HepG2 (cell line): ENCODE measurements at regions not wholly inside any gene's neighbourhood (a gene's known extent, or its start where the extent isn't known, plus 50 kb on each side); places are given as distances from the start of the nearest gene placed in this dataset.

Experiments
- ATAC-seq: fragments of 200-7000 bp; cut with Tn5 transposase; 3 replicates; pipeline ENCODE4 v1.9.1; 2020; ENCODE audit warnings: mild to moderate bottlenecking, moderate library complexity
- BruUV-seq: library from RNA; stranded (reverse); fragments of 400-500 nt; replicated peaks from 2 replicates; lab custom pipeline; 2021; lab: Mats Ljungman, UMichigan
- CTCF ChIA-PET: fragments of 300-600 bp; formaldehyde crosslinking; extraction: SDS; loops from one replicate; lab custom pipeline; 2021; ENCODE audit warnings: low total read pairs, inconsistent platforms, low intra/inter-chr PET ratio; lab: Yijun Ruan, JAX
- POLR2A ChIA-PET: fragments of 350-600 bp; sonication (Branson Sonifier 250); formaldehyde crosslinking; loops from one replicate; lab custom pipeline; 2020; ENCODE audit warnings: antibody characterized with exemption, inconsistent platforms; lab: Yijun Ruan, JAX
- DNase-seq: peaks from one replicate; pipeline ENCODE4 v3.0.0-alpha.2; 2015; ENCODE audit warnings: low spot score
- FAIRE-seq: peaks from 3 replicates; lab custom pipeline; 2011; peaks lifted over from hg19 to GRCh38; lab: Jason Lieb, UNC
- H2AFZ ChIP-seq: one replicate; pipeline ENCODE4 v1.6.1; 2011; ENCODE audit warnings: low read length, inconsistent platforms
- H3K27ac ChIP-seq: fragments of 300-600 bp; 3 replicates; pipeline ENCODE4 v1.8.0; 2011; ENCODE audit warnings: mixed run types, mild to moderate bottlenecking, mixed read lengths, low read length, inconsistent platforms; ENCODE audit not compliant: insufficient read depth; ENCODE audit errors: extremely low read length
- H3K27me3 ChIP-seq, 2 experiments: fragments of 200-600 bp in 1 of 2; 2 replicates in 1 of 2; 3 replicates in 1 of 2; pipeline versions ENCODE4 v1.6.0 to v1.8.0; 2011; ENCODE audit warnings: low read length in 2 of 2, mild to moderate bottlenecking in 2 of 2, moderate library complexity in 2 of 2, inconsistent platforms in 1 of 2; ENCODE audit not compliant: insufficient read depth in 2 of 2, control insufficient read depth in 1 of 2
- H3K36me3 ChIP-seq, 2 experiments: fragments of 200-600 bp in 1 of 2; replicated peaks in 1 of 2; 2 replicates in 1 of 2; 3 replicates in 1 of 2; pipeline versions ENCODE4 v1.5.1 to v1.8.0; 2011; ENCODE audit warnings: low read length in 2 of 2, inconsistent platforms in 1 of 2; ENCODE audit not compliant: insufficient read depth in 2 of 2, control insufficient read depth in 1 of 2
- H3K4me1 ChIP-seq: 2 replicates; pipeline ENCODE4 v1.5.1; 2012; ENCODE audit warnings: low read length, inconsistent platforms; ENCODE audit not compliant: insufficient read depth
- H3K4me2 ChIP-seq: 2 replicates; pipeline ENCODE4 v1.6.0; 2011; ENCODE audit warnings: low read depth, low read length, inconsistent platforms
- H3K4me3 ChIP-seq, 3 experiments: fragments of 200-600 bp in 1 of 3; sonication (generic), shearing (Covaris generic) in 1 of 3; replicated peaks in 1 of 3; 2 replicates each; pipeline ENCODE4 v1.5.1; 2011 to 2016; ENCODE audit warnings: low read length in 3 of 3, inconsistent platforms in 2 of 3, low read depth in 2 of 3, mild to moderate bottlenecking in 2 of 3, control low read depth in 1 of 3, mixed read lengths in 1 of 3; ENCODE audit not compliant: insufficient read depth in 1 of 3
- H3K79me2 ChIP-seq: one replicate; pipeline ENCODE4 v1.6.1; 2011; ENCODE audit warnings: low read length, inconsistent platforms; ENCODE audit not compliant: insufficient read depth
- H3K9ac ChIP-seq: 2 replicates; pipeline ENCODE4 v1.6.0; 2011; ENCODE audit warnings: mild to moderate bottlenecking, low read depth, low read length, inconsistent platforms; ENCODE audit not compliant: insufficient read depth
- H3K9me3 ChIP-seq: 2 replicates; pipeline ENCODE4 v1.5.1; 2012; ENCODE audit warnings: mild to moderate bottlenecking, low read length
- H4K20me1 ChIP-seq: 2 replicates; pipeline ENCODE4 v1.6.0; 2011; ENCODE audit warnings: inconsistent platforms, mild to moderate bottlenecking, low read length, moderate library complexity; ENCODE audit not compliant: insufficient read depth
- ATM ChIP-seq: fragments of 450-650 bp; IDR thresholded peaks from 2 replicates; pipeline ENCODE4 v1.7.1; 2017; ENCODE audit warnings: mild to moderate bottlenecking, borderline replicate concordance
- CBX5 ChIP-seq: sonication (generic); formaldehyde crosslinking; IDR thresholded peaks from 2 replicates; pipeline ENCODE4 v1.4.0; 2020; ENCODE audit warnings: missing genetic modification reagents, borderline replicate concordance
- FOXA3 ChIP-seq: IDR thresholded peaks from 2 replicates; pipeline ENCODE4 v1.6.1; 2016; ENCODE audit warnings: missing genetic modification reagents, missing compliant biosample characterization
- GZF1 ChIP-seq: sonication (generic); formaldehyde crosslinking; IDR thresholded peaks from 2 replicates; pipeline ENCODE4 v1.5.1; 2020; ENCODE audit warnings: mild to moderate bottlenecking, missing genetic modification reagents
- HNRNPL ChIP-seq: fragments of 200-400 bp; formaldehyde crosslinking; IDR thresholded peaks from 2 replicates; pipeline ENCODE4 v1.6.1; 2017; ENCODE audit warnings: mild to moderate bottlenecking, low read depth, low read length
- JUN ChIP-seq: sonication (generic); formaldehyde crosslinking; IDR thresholded peaks from 2 replicates; pipeline ENCODE4 v1.4.0; 2020; ENCODE audit warnings: mild to moderate bottlenecking, missing genetic modification reagents
- KAT7 ChIP-seq: IDR thresholded peaks from 2 replicates; pipeline ENCODE4 v1.6.1; 2018; ENCODE audit warnings: borderline replicate concordance, missing compliant biosample characterization
- MED8 ChIP-seq: sonication (generic); formaldehyde crosslinking; IDR thresholded peaks from 2 replicates; pipeline ENCODE4 v1.8.1; 2023; ENCODE audit warnings: mild to moderate bottlenecking, missing genetic modification reagents; ENCODE audit not compliant: insufficient replicate concordance
- NFE2L1 ChIP-seq: sonication (generic); formaldehyde crosslinking; IDR thresholded peaks from 2 replicates; pipeline ENCODE4 v1.4.0; 2020; ENCODE audit warnings: missing genetic modification reagents, mild to moderate bottlenecking, borderline replicate concordance
- RARA ChIP-seq: IDR thresholded peaks from 2 replicates; pipeline ENCODE4 v1.6.1; 2016; ENCODE audit warnings: missing genetic modification reagents, missing compliant biosample characterization
- SP1 ChIP-seq, 2 experiments: fragments of 450-650 bp in 1 of 2; sonication (generic) in 1 of 2; formaldehyde crosslinking in 1 of 2; IDR thresholded peaks; 2 replicates each; pipeline versions ENCODE4 v1.4.0 to v1.6.1; 2016 to 2020; ENCODE audit warnings: missing genetic modification reagents in 1 of 2
- TAF1 ChIP-seq: sonication (generic); formaldehyde crosslinking; IDR thresholded peaks from 2 replicates; pipeline ENCODE4 v1.4.0; 2020; ENCODE audit warnings: missing genetic modification reagents
- TOE1 ChIP-seq: sonication (generic); formaldehyde crosslinking; IDR thresholded peaks from 2 replicates; pipeline ENCODE4 v1.4.0; 2020; ENCODE audit warnings: mild to moderate bottlenecking, missing genetic modification reagents
- ZNF326 ChIP-seq: sonication (generic); formaldehyde crosslinking; IDR thresholded peaks from 2 replicates; pipeline ENCODE4 v1.4.0; 2020; ENCODE audit warnings: missing genetic modification reagents, borderline replicate concordance
- ZNF788 ChIP-seq: sonication (generic); formaldehyde crosslinking; IDR thresholded peaks from 2 replicates; pipeline ENCODE4 v1.5.0; 2020; ENCODE audit warnings: mild to moderate bottlenecking, missing genetic modification reagents, borderline replicate concordance
- WGBS: methylation state at CpG from one replicate; pipeline ENCODE4 v1.1.6; 2017; ENCODE audit warnings: low lambda C conversion rate; 5-methylcytosine and 5-hydroxymethylcytosine counted together
- in situ Hi-C: cut with HindIII; loops from 2 replicates; pipeline ENCODE4 v1.10.0; 2017; ENCODE audit warnings: low pct_unique_long_range_greater_than_20kb; ENCODE audit not compliant: extremely low pct_ligation_motif_present
- intact Hi-C: fragments of 100-400 bp; cut with micrococcal nuclease; formaldehyde crosslinking; loops from one replicate; pipeline ENCODE4 v1.10.0; 2022; ENCODE audit not compliant: unreplicated experiment
- TF ChIP-seq, protein P1 (sequence below): sonication (generic); formaldehyde crosslinking; IDR thresholded peaks from 2 replicates; pipeline ENCODE4 v1.5.1; 2020; ENCODE audit warnings: mild to moderate bottlenecking, missing genetic modification reagents, borderline replicate concordance

GRCh38 chrX:39903343-39903742 is 194.4 kb downstream of the BCOR start:
- DNase-seq, result no peak
- intact Hi-C loops (no loop called here), in situ Hi-C loops (no loop called here)
- Histone ChIP-seq H3K9ac (no peak overlapping the region), H4K20me1 (no peaks in the 10 kb centered on the region), H3K9me3 (no peaks in the 10 kb centered on the region), H3K36me3 (no peaks in the 10 kb centered on the region), H3K4me3 (no peak overlapping the region), H3K4me2 (no peak overlapping the region), H3K27ac (no peak overlapping the region), H3K79me2 (no peaks in the 10 kb centered on the region), H2AFZ (no peak overlapping the region), H3K4me1 (peaks cover 36% of the 10 kb centered on the region), H3K27me3 (peaks cover 1 to 14% of the 10 kb centered on the region in 2 experiments; a peak in 2 of 5 replicates)
- no peak for ATAC-seq
- ChIA-PET CTCF (no interaction called here), POLR2A (no interaction called here)
- no TSS peak for BruUV-seq
- TF ChIP-seq MED8 (CRISPR knock-in tag), result no peak
- TF ChIP-seq JUN (CRISPR knock-in tag), result no peak
- TF ChIP-seq GZF1 (CRISPR knock-in tag), result no peak
- TF ChIP-seq FOXA3 (CRISPR knock-in tag), result no peak
- TF ChIP-seq ATM, result no peak
- TF ChIP-seq TOE1 (CRISPR knock-in tag), result no peak
- TF ChIP-seq, protein P1, sequence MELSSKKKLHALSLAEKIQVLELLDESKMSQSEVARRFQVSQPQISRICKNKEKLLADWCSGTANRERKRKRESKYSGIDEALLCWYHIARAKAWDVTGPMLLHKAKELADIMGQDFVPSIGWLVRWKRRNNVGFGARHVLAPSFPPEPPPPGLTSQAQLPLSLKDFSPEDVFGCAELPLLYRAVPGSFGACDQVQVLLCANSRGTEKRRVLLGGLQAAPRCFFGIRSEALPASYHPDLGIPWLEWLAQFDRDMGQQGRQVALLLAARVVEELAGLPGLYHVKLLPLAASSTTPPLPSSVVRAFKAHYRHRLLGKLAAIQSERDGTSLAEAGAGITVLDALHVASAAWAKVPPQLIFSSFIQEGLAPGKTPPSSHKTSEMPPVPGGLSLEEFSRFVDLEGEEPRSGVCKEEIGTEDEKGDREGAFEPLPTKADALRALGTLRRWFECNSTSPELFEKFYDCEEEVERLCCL (CRISPR knock-in tag), result no peak
- TF ChIP-seq CBX5, result no peak
- no peak for TF ChIP-seq KAT7 (CRISPR knock-in tag)
- TF ChIP-seq SP1 (IDR thresholded peaks at IDR 0.05), result no peak
- TF ChIP-seq SP1 (CRISPR knock-in tag; IDR thresholded peaks at IDR 0.05), result no peak
- no peak for TF ChIP-seq ZNF326 (CRISPR knock-in tag)
- no peak for TF ChIP-seq TAF1 (CRISPR knock-in tag)
- no peak for TF ChIP-seq NFE2L1 (CRISPR knock-in tag)
- no peak for TF ChIP-seq ZNF788 (CRISPR knock-in tag)
- TF ChIP-seq RARA, result no peak
- TF ChIP-seq HNRNPL, result no peak
- WGBS, result 45% methylated on average over 3 of the region's 3 CpGs
- FAIRE-seq, result no peak
